ENCODE measurements at regions not wholly inside any gene's neighbourhood (a gene's known extent, or its start where the extent isn't known, plus 50 kb on each side); places are given as distances from the start of the nearest gene placed in this dataset.

GRCh38 chr4:20338841-20339240 lies 87.1 kb downstream of the SLIT2 start:
- Histone ChIP-seq H4K91ac (ENCODE audit: low read depth, low read length, poor library complexity) (no peak overlapping the region), H3K9ac (ENCODE audit: low read depth, low read length, poor library complexity) (no peak overlapping the region), H3K27me3 (ENCODE audit: control insufficient read depth in 3 of 3, insufficient read depth in 3 of 3, low read depth in 1 of 3, low read length in 3 of 3) (no peaks in the 10 kb centered on the region), H3K14ac (ENCODE audit: low read length) (no peak overlapping the region), H3K4ac (ENCODE audit: low read length) (no peak overlapping the region), H2BK120ac (ENCODE audit: low read depth, low read length) (no peak overlapping the region), H3K18ac (ENCODE audit: low read length) (no peak overlapping the region), H2BK15ac (ENCODE audit: low read length) (no peak overlapping the region), H3K79me1 (ENCODE audit: low read depth, low read length) (no peaks in the 10 kb centered on the region), H4K8ac (ENCODE audit: low read depth, low read length) (no peak overlapping the region), H3K4me3 (ENCODE audit: low read length in 2 of 2) (no peak overlapping the region), H3K9me3 (replicated peaks in 1 of 2; ENCODE audit: control insufficient read depth in 2 of 2, insufficient read depth in 1 of 2, low read depth in 1 of 2, low read length in 2 of 2) (peaks cover 0 to 17% of the 10 kb centered on the region in 2 donors), H3K27ac (replicated peaks; ENCODE audit: low read length) (no peak overlapping the region), H3K4me1 (ENCODE audit: control insufficient read depth in 2 of 2, insufficient read depth in 1 of 2, low read depth in 1 of 2, low read length in 2 of 2) (peaks cover 1 to 9% of the 10 kb centered on the region in 2 donors), H3K4me2 (ENCODE audit: insufficient read depth, low read length, poor library complexity, severe bottlenecking) (no peak overlapping the region), H2AFZ (ENCODE audit: low read length) (no peak overlapping the region), H3K36me3 (replicated peaks in 1 of 2; ENCODE audit: control insufficient read depth in 2 of 2, insufficient read depth in 2 of 2, low read length in 2 of 2) (no peaks in the 10 kb centered on the region), H2BK12ac (ENCODE audit: low read length) (no peak overlapping the region), H2BK5ac (ENCODE audit: low read length) (no peak overlapping the region), H3K23ac (ENCODE audit: low read depth, low read length, poor library complexity) (no peak overlapping the region), H2AK5ac (ENCODE audit: low read depth, low read length) (no peak overlapping the region)
- no CpG with 5 or more reads among the region's 2 CpGs for WGBS, 2 donors (ENCODE audit: extremely low coverage in 2 of 2, insufficient read length in 2 of 2, insufficient replicate concordance in 1 of 2)
- DNase-seq (ENCODE audit: low spot score), result no peak

- no peak overlapping the region for H2BK15ac ChIP-seq (ENCODE audit: low read length)
- H3K27ac ChIP-seq (replicated peaks; ENCODE audit: low read length), result no peak overlapping the region
- no peak overlapping the region for H3K9ac ChIP-seq (ENCODE audit: low read depth, low read length, poor library complexity)
- no peak overlapping the region for H3K14ac ChIP-seq (ENCODE audit: low read length)
- no peaks in the 10 kb centered on the region for H3K36me3 ChIP-seq (replicated peaks in 1 of 2; ENCODE audit: control insufficient read depth in 2 of 2, insufficient read depth in 2 of 2, low read length in 2 of 2)
- no peak overlapping the region for H4K91ac ChIP-seq (ENCODE audit: low read depth, low read length, poor library complexity)
- no peaks in the 10 kb centered on the region for H3K79me1 ChIP-seq (ENCODE audit: low read depth, low read length)
- no peaks in the 10 kb centered on the region for H3K27me3 ChIP-seq (ENCODE audit: control insufficient read depth in 3 of 3, insufficient read depth in 3 of 3, low read depth in 1 of 3, low read length in 3 of 3)
- no peak overlapping the region for H2AK5ac ChIP-seq (ENCODE audit: low read depth, low read length)
- no peak overlapping the region for H3K4ac ChIP-seq (ENCODE audit: low read length)
- no CpG with 5 or more reads among the region's 5 CpGs for WGBS, 2 donors (ENCODE audit: extremely low coverage in 2 of 2, insufficient read length in 2 of 2, insufficient replicate concordance in 1 of 2)
- no peak overlapping the region for H4K8ac ChIP-seq (ENCODE audit: low read depth, low read length)
- H3K9me3 ChIP-seq (replicated peaks in 1 of 2; ENCODE audit: control insufficient read depth in 2 of 2, insufficient read depth in 1 of 2, low read depth in 1 of 2, low read length in 2 of 2), result peaks cover 0 to 13% of the 10 kb centered on the region in 2 donors
- H2BK12ac ChIP-seq (ENCODE audit: low read length), result no peak overlapping the region
- H2BK120ac ChIP-seq (ENCODE audit: low read depth, low read length), result no peak overlapping the region
- H3K18ac ChIP-seq (ENCODE audit: low read length), result no peak overlapping the region
- H3K4me3 ChIP-seq (ENCODE audit: low read length in 2 of 2), result no peak overlapping the region
- H2BK5ac ChIP-seq (ENCODE audit: low read length), result no peak overlapping the region
- no peak overlapping the region for H3K23ac ChIP-seq (ENCODE audit: low read depth, low read length, poor library complexity)
- H3K4me2 ChIP-seq (ENCODE audit: insufficient read depth, low read length, poor library complexity, severe bottlenecking), result no peak overlapping the region
- no peak overlapping the region for H2AFZ ChIP-seq (ENCODE audit: low read length)
- H3K4me1 ChIP-seq (ENCODE audit: control insufficient read depth in 2 of 2, insufficient read depth in 1 of 2, low read depth in 1 of 2, low read length in 2 of 2), result peaks cover 1 to 6% of the 10 kb centered on the region in 2 donors
- DNase-seq (ENCODE audit: low spot score), result no peak
Measured at GRCh38 chr4:20341134-20341738, 89.5 kb downstream of the SLIT2 start.

- Histone ChIP-seq H4K91ac (ENCODE audit: low read depth, low read length, poor library complexity) (no peak overlapping the region), H3K4me1 (ENCODE audit: control insufficient read depth in 2 of 2, insufficient read depth in 1 of 2, low read depth in 1 of 2, low read length in 2 of 2) (peaks cover 3% of the 10 kb centered on the region in 2 donors), H3K36me3 (replicated peaks in 1 of 2; ENCODE audit: control insufficient read depth in 2 of 2, insufficient read depth in 2 of 2, low read length in 2 of 2) (no peaks in the 10 kb centered on the region), H4K8ac (ENCODE audit: low read depth, low read length) (no peak overlapping the region), H2BK120ac (ENCODE audit: low read depth, low read length) (no peak overlapping the region), H3K4me3 (ENCODE audit: low read length in 2 of 2) (no peak overlapping the region), H2AK5ac (ENCODE audit: low read depth, low read length) (no peak overlapping the region), H3K18ac (ENCODE audit: low read length) (no peak overlapping the region), H3K4ac (ENCODE audit: low read length) (no peak overlapping the region), H2AFZ (ENCODE audit: low read length) (no peak overlapping the region), H3K9ac (ENCODE audit: low read depth, low read length, poor library complexity) (no peak overlapping the region), H3K79me1 (ENCODE audit: low read depth, low read length) (no peaks in the 10 kb centered on the region), H3K23ac (ENCODE audit: low read depth, low read length, poor library complexity) (no peak overlapping the region), H3K27me3 (ENCODE audit: control insufficient read depth in 3 of 3, insufficient read depth in 3 of 3, low read depth in 1 of 3, low read length in 3 of 3) (no peaks in the 10 kb centered on the region), H3K4me2 (ENCODE audit: insufficient read depth, low read length, poor library complexity, severe bottlenecking) (no peak overlapping the region), H3K27ac (replicated peaks; ENCODE audit: low read length) (no peak overlapping the region), H2BK5ac (ENCODE audit: low read length) (no peak overlapping the region), H3K9me3 (replicated peaks in 1 of 2; ENCODE audit: control insufficient read depth in 2 of 2, insufficient read depth in 1 of 2, low read depth in 1 of 2, low read length in 2 of 2) (no peaks in the 10 kb centered on the region), H3K14ac (ENCODE audit: low read length) (no peak overlapping the region), H2BK12ac (ENCODE audit: low read length) (no peak overlapping the region), H2BK15ac (ENCODE audit: low read length) (no peak overlapping the region)
- WGBS, 2 donors (ENCODE audit: extremely low coverage in 2 of 2, insufficient read length in 2 of 2, insufficient replicate concordance in 1 of 2), result no CpG with 5 or more reads among the region's 2 CpGs
- DNase-seq (ENCODE audit: low spot score), result no peak
Measured at GRCh38 chr4:20347531-20347930, 95.8 kb downstream of the SLIT2 start.

GRCh38 chr4:20348411-20348810 lies 96.7 kb downstream of the SLIT2 start:
- no peak overlapping the region for H3K4me3 ChIP-seq (ENCODE audit: low read length in 2 of 2)
- peaks cover 3 to 9% of the 10 kb centered on the region in 2 donors for H3K4me1 ChIP-seq (ENCODE audit: control insufficient read depth in 2 of 2, insufficient read depth in 1 of 2, low read depth in 1 of 2, low read length in 2 of 2)
- no peak overlapping the region for H2BK5ac ChIP-seq (ENCODE audit: low read length)
- H3K23ac ChIP-seq (ENCODE audit: low read depth, low read length, poor library complexity), result no peak overlapping the region
- H2AFZ ChIP-seq (ENCODE audit: low read length), result no peak overlapping the region
- no peak overlapping the region for H4K8ac ChIP-seq (ENCODE audit: low read depth, low read length)
- H2BK12ac ChIP-seq (ENCODE audit: low read length), result no peak overlapping the region
- H3K36me3 ChIP-seq (replicated peaks in 1 of 2; ENCODE audit: control insufficient read depth in 2 of 2, insufficient read depth in 2 of 2, low read length in 2 of 2), result no peaks in the 10 kb centered on the region
- H3K9me3 ChIP-seq (replicated peaks in 1 of 2; ENCODE audit: control insufficient read depth in 2 of 2, insufficient read depth in 1 of 2, low read depth in 1 of 2, low read length in 2 of 2), result no peaks in the 10 kb centered on the region
- H4K91ac ChIP-seq (ENCODE audit: low read depth, low read length, poor library complexity), result no peak overlapping the region
- no peak overlapping the region for H3K4ac ChIP-seq (ENCODE audit: low read length)
- H3K79me1 ChIP-seq (ENCODE audit: low read depth, low read length), result no peaks in the 10 kb centered on the region
- no peak overlapping the region for H3K27ac ChIP-seq (replicated peaks; ENCODE audit: low read length)
- H2AK5ac ChIP-seq (ENCODE audit: low read depth, low read length), result no peak overlapping the region
- no peaks in the 10 kb centered on the region for H3K27me3 ChIP-seq (ENCODE audit: control insufficient read depth in 3 of 3, insufficient read depth in 3 of 3, low read depth in 1 of 3, low read length in 3 of 3)
- H3K9ac ChIP-seq (ENCODE audit: low read depth, low read length, poor library complexity), result no peak overlapping the region
- no peak overlapping the region for H3K18ac ChIP-seq (ENCODE audit: low read length)
- H3K14ac ChIP-seq (ENCODE audit: low read length), result no peak overlapping the region
- H2BK120ac ChIP-seq (ENCODE audit: low read depth, low read length), result no peak overlapping the region
- no peak overlapping the region for H3K4me2 ChIP-seq (ENCODE audit: insufficient read depth, low read length, poor library complexity, severe bottlenecking)
- DNase-seq (ENCODE audit: low spot score), result no peak
- no peak overlapping the region for H2BK15ac ChIP-seq (ENCODE audit: low read length)
- WGBS, 2 donors (ENCODE audit: extremely low coverage in 2 of 2, insufficient read length in 2 of 2, insufficient replicate concordance in 1 of 2), result no CpG with 5 or more reads among the region's 6 CpGs

Data from neuronal stem cell (in vitro differentiated cells).